IMR-90 (cell line): ENCODE measurements at regions not wholly inside any gene's neighbourhood (a gene's known extent, or its start where the extent isn't known, plus 50 kb on each side); places are given as distances from the start of the nearest gene placed in this dataset.

ENCODE experiments used
- ATAC-seq: fragments of 200-7000 bp; cut with Tn5 transposase; 2 replicates; pipeline ENCODE4 v1.9.1; 2020; ENCODE audit warnings: low read depth, mild to moderate bottlenecking, moderate library complexity
- BruUV-seq: library from RNA; stranded (reverse); fragments of 400-500 nt; replicated peaks from 2 replicates; lab custom pipeline; 2021; lab: Mats Ljungman, UMichigan
- CTCF ChIA-PET: fragments of 300-600 bp; formaldehyde crosslinking; extraction: SDS; loops from one replicate; lab custom pipeline; 2021; ENCODE audit warnings: antibody characterized with exemption; lab: Yijun Ruan, JAX
- POLR2A ChIA-PET: fragments of 300-600 bp; sonication (Branson Sonifier 250); formaldehyde crosslinking; loops from one replicate; lab custom pipeline; 2022; ENCODE audit warnings: antibody characterized with exemption; ENCODE audit not compliant: unreplicated experiment; lab: Charles Lee
- DNase-seq: peaks from one replicate; pipeline ENCODE4 v3.0.0; 2013
- H2AFZ ChIP-seq: replicated peaks from 2 replicates; pipeline ENCODE3; 2013; ENCODE audit warnings: low read length, mild to moderate bottlenecking; ENCODE audit not compliant: poor library complexity
- H2AK5ac ChIP-seq: 2 replicates; pipeline ENCODE4 v1.6.1; 2013; ENCODE audit warnings: low read depth, low read length, inconsistent platforms
- H2AK9ac ChIP-seq: replicated peaks from 2 replicates; pipeline ENCODE3; 2013; ENCODE audit warnings: mild to moderate bottlenecking, low read depth, low read length, moderate library complexity; ENCODE audit not compliant: poor library complexity
- H2BK120ac ChIP-seq: 2 replicates; pipeline ENCODE4 v1.6.1; 2013; ENCODE audit warnings: low read depth, low read length, inconsistent platforms
- H2BK15ac ChIP-seq: 3 replicates; pipeline ENCODE4 v1.6.1; 2013; ENCODE audit warnings: low read depth, low read length, inconsistent platforms
- H2BK20ac ChIP-seq: 2 replicates; pipeline ENCODE4 v1.6.1; 2013; ENCODE audit warnings: low read depth, mild to moderate bottlenecking, inconsistent platforms, low read length, moderate library complexity
- H2BK5ac ChIP-seq: 2 replicates; pipeline ENCODE4 v1.6.1; 2013; ENCODE audit warnings: mild to moderate bottlenecking, low read depth, low read length, inconsistent platforms; ENCODE audit not compliant: poor library complexity, severe bottlenecking
- H3K14ac ChIP-seq: replicated peaks from 2 replicates; pipeline ENCODE4 v1.6.1; 2013; ENCODE audit warnings: low read depth, low read length, inconsistent platforms
- H3K18ac ChIP-seq: 2 replicates; pipeline ENCODE4 v1.6.1; 2013; ENCODE audit warnings: low read depth, low read length, control low read depth
- H3K23ac ChIP-seq: 2 replicates; pipeline ENCODE4 v1.6.1; 2013; ENCODE audit warnings: low read depth, low read length, inconsistent platforms
- H3K27ac ChIP-seq: 2 replicates; pipeline ENCODE4 v1.5.1; 2013; ENCODE audit warnings: mild to moderate bottlenecking, control low read depth, low read length; ENCODE audit not compliant: insufficient read depth
- H3K27me3 ChIP-seq: 2 replicates; pipeline ENCODE4 v1.6.1; 2013; ENCODE audit warnings: low read length; ENCODE audit not compliant: control insufficient read depth, insufficient read depth
- H3K36me3 ChIP-seq: 2 replicates; pipeline ENCODE4 v1.6.1; 2013; ENCODE audit warnings: low read length, mixed read lengths; ENCODE audit not compliant: control insufficient read depth, insufficient read depth
- H3K4ac ChIP-seq: 2 replicates; pipeline ENCODE4 v1.6.1; 2013; ENCODE audit warnings: low read depth, low read length, inconsistent platforms
- H3K4me1 ChIP-seq: 2 replicates; pipeline ENCODE4 v1.6.1; 2013; ENCODE audit warnings: low read length, mixed read lengths; ENCODE audit not compliant: control insufficient read depth, insufficient read depth
- H3K4me2 ChIP-seq: 2 replicates; pipeline ENCODE4 v1.6.1; 2013; ENCODE audit warnings: low read depth, mild to moderate bottlenecking, control low read depth, low read length, moderate library complexity
- H3K4me3 ChIP-seq: 2 replicates; pipeline ENCODE4 v1.5.1; 2013; ENCODE audit warnings: low read depth, mild to moderate bottlenecking, control low read depth, low read length, moderate library complexity; ENCODE audit not compliant: insufficient read depth
- H3K56ac ChIP-seq: 2 replicates; pipeline ENCODE4 v1.6.1; 2013; ENCODE audit warnings: low read length, inconsistent platforms; ENCODE audit not compliant: insufficient read depth; ENCODE audit errors: extremely low read depth
- H3K79me1 ChIP-seq, 2 experiments: 2 replicates each; pipeline ENCODE4 v1.6.1; 2013; ENCODE audit warnings: low read length in 2 of 2, inconsistent platforms in 1 of 2, low read depth in 1 of 2
- H3K9ac ChIP-seq: 2 replicates; pipeline ENCODE4 v1.6.1; 2013; ENCODE audit warnings: low read depth, low read length, control low read depth
- H3K9me1 ChIP-seq: 2 replicates; pipeline ENCODE4 v1.6.1; 2013; ENCODE audit warnings: low read length, inconsistent platforms; ENCODE audit not compliant: insufficient read depth
- H3K9me3 ChIP-seq: 2 replicates; pipeline ENCODE4 v1.6.1; 2013; ENCODE audit warnings: low read length; ENCODE audit not compliant: control insufficient read depth, insufficient read depth
- H4K20me1 ChIP-seq: 2 replicates; pipeline ENCODE4 v1.6.1; 2013; ENCODE audit warnings: low read length, inconsistent platforms; ENCODE audit not compliant: insufficient read depth
- H4K5ac ChIP-seq: 2 replicates; pipeline ENCODE4 v1.6.1; 2013; ENCODE audit warnings: mild to moderate bottlenecking, low read depth, low read length, control low read depth
- H4K8ac ChIP-seq, 2 experiments: 2 replicates each; pipeline ENCODE4 v1.6.1; 2013; ENCODE audit warnings: low read depth in 2 of 2, low read length in 2 of 2, control low read depth in 1 of 2, inconsistent platforms in 1 of 2
- H4K91ac ChIP-seq: 2 replicates; pipeline ENCODE4 v1.6.1; 2013; ENCODE audit warnings: low read depth, low read length, inconsistent platforms; ENCODE audit not compliant: insufficient read depth
- RFX5 ChIP-seq: IDR thresholded peaks from 2 replicates; pipeline ENCODE4 v1.8.0; 2012; ENCODE audit warnings: low read depth, mild to moderate bottlenecking, low read length, moderate library complexity
- SMC3 ChIP-seq: fragments of 150-350 bp; IDR thresholded peaks from 2 replicates; pipeline ENCODE4 v1.6.1; 2016; ENCODE audit warnings: low read depth, mild to moderate bottlenecking, antibody characterized with exemption, low read length, moderate library complexity
- WGBS, 2 experiments: methylation state at CpG; one replicate each; pipeline versions ENCODE4 v1.1.5 to v1.1.7; 2013; ENCODE audit warnings: missing lambda C conversion rate in 2 of 2; ENCODE audit not compliant: insufficient read length in 1 of 2; ENCODE audit errors: extremely low coverage in 2 of 2; 5-methylcytosine and 5-hydroxymethylcytosine counted together
- dilution Hi-C: fragments of 300-500 bp; cut with HindIII; formaldehyde crosslinking; loops from one replicate; pipeline ENCODE4 v1.14.3; 2018; ENCODE audit warnings: low sequenced_read_pairs; ENCODE audit not compliant: unreplicated experiment
- in situ Hi-C: fragments of 300-500 bp; cut with MboI; formaldehyde crosslinking; loops from 3 replicates; pipeline ENCODE4 v1.14.3; 2019; ENCODE audit warnings: low sequenced_read_pairs, inconsistent platforms, mixed read lengths
- intact Hi-C: fragments of 100-400 bp; cut with micrococcal nuclease; formaldehyde crosslinking; loops from 2 replicates; pipeline ENCODE4 v1.10.0; 2022
- TF ChIP-seq, protein P1 (sequence below): fragments of 150-350 bp; IDR thresholded peaks from 2 replicates; pipeline ENCODE4 v1.6.1; 2016; ENCODE audit warnings: low read depth, mild to moderate bottlenecking, low read length, moderate library complexity, borderline replicate concordance

DNA sequence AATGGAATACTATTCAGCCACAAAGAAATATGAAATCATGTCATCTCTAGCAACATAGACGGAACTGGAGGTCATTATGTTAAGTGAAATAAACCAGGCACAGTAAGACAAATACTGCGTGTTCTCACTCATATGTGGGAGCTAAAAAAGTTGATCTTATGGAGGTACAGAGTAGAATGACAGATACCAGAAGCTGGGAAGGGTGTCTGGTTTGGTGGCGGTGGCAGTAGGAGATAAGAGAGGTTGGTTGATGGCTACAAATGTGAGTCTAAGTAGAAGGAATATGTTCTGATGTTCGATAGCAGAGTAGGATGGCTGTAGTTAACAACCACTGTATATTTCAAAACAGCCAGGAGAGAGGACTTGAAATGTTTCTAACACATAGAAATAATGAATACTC lies 121.6 kb downstream of the PLPPR4 start:
- no peak overlapping the region for H3K9ac ChIP-seq
- no peaks in the 10 kb centered on the region for H3K27me3 ChIP-seq
- H3K9me3 ChIP-seq, result no peaks in the 10 kb centered on the region
- no peak overlapping the region for H3K23ac ChIP-seq
- H4K5ac ChIP-seq, result no peak overlapping the region
- 90% methylated on average over 2 of the region's 4 CpGs; no CpG with 5 or more reads in 1 of the 2 experiments for WGBS, 2 experiments
- no peak overlapping the region for H4K91ac ChIP-seq
- H3K36me3 ChIP-seq, result no peaks in the 10 kb centered on the region
- BruUV-seq, result no TSS peak
- no peak overlapping the region for H3K4me2 ChIP-seq
- no peak overlapping the region for H2AK9ac ChIP-seq
- intact Hi-C loops (no loop called here), dilution Hi-C loops (no loop called here), in situ Hi-C loops (no loop called here)
- ChIA-PET POLR2A (no interaction called here), CTCF (no interaction called here)
- ATAC-seq, result no peak
- no peak overlapping the region for H2BK15ac ChIP-seq
- H3K4me3 ChIP-seq, result no peak overlapping the region
- DNase-seq, result no peak
- no peak overlapping the region for H3K14ac ChIP-seq
- H3K9me1 ChIP-seq, result no peaks in the 10 kb centered on the region
- no peak overlapping the region for H2BK5ac ChIP-seq
- no peak overlapping the region for H4K8ac ChIP-seq
- H3K27ac ChIP-seq, result no peak overlapping the region
- no peak overlapping the region for H2AK5ac ChIP-seq
- no peak overlapping the region for H2AFZ ChIP-seq
- H2BK120ac ChIP-seq, result no peak overlapping the region
- no peak for TF ChIP-seq SMC3
- TF ChIP-seq RFX5, result no peak
- TF ChIP-seq, protein P1, sequence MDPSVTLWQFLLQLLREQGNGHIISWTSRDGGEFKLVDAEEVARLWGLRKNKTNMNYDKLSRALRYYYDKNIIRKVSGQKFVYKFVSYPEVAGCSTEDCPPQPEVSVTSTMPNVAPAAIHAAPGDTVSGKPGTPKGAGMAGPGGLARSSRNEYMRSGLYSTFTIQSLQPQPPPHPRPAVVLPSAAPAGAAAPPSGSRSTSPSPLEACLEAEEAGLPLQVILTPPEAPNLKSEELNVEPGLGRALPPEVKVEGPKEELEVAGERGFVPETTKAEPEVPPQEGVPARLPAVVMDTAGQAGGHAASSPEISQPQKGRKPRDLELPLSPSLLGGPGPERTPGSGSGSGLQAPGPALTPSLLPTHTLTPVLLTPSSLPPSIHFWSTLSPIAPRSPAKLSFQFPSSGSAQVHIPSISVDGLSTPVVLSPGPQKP, result no peak
- H3K18ac ChIP-seq, result no peak overlapping the region
- no peak overlapping the region for H3K56ac ChIP-seq
- H3K79me1 ChIP-seq, result no peaks in the 10 kb centered on the region
- no peak overlapping the region for H3K4ac ChIP-seq
- no peaks in the 10 kb centered on the region for H4K20me1 ChIP-seq
- no peak overlapping the region for H2BK20ac ChIP-seq
- H3K4me1 ChIP-seq, result no peaks in the 10 kb centered on the region
